Fibroblast of lung (primary cell): ENCODE measurements at regions not wholly inside any gene's neighbourhood (a gene's known extent, or its start where the extent isn't known, plus 50 kb on each side); places are given as distances from the start of the nearest gene placed in this dataset.

ENCODE experiments used
- CTCF ChIP-seq, 2 donors: IDR thresholded peaks in 1 of 2; conservative IDR thresholded peaks in 1 of 2; 1 replicate in 1 of 2; 2 replicates in 1 of 2; pipeline ENCODE4 v1.5.1; 2011 to 2012; ENCODE audit warnings: low read length in 2 of 2, control low read depth in 1 of 2, inconsistent platforms in 1 of 2, low read depth in 1 of 2, mild to moderate bottlenecking in 1 of 2
- EZH2 ChIP-seq: IDR thresholded peaks from 2 replicates; pipeline ENCODE4 v1.5.1; 2012; ENCODE audit warnings: low read length, control low read depth, mild to moderate bottlenecking; ENCODE audit errors: missing control alignments

- TF ChIP-seq EZH2 = no peak
- TF ChIP-seq CTCF (conservative IDR thresholded peaks at IDR 0.05 in 1 of 2, IDR thresholded peaks at IDR 0.05 in 1 of 2; ENCODE audit: low read depth in 1 of 2, low read length in 2 of 2) = no peak
These were observed 1412.9 kb downstream of the PLA2G4A start for GRCh38 chr1:188241629-188242028.
